NOMO-1 treated with dmso at 0.1 percent for 144 hours (cell line): ENCODE measurements at regions not wholly inside any gene's neighbourhood (a gene's known extent, or its start where the extent isn't known, plus 50 kb on each side); places are given as distances from the start of the nearest gene placed in this dataset.

Source experiments
- DNase-seq: peaks from one replicate; lab custom pipeline; 2025; ENCODE audit not compliant: unreplicated experiment; lab: John Stamatoyannopoulos, UW

DNA sequence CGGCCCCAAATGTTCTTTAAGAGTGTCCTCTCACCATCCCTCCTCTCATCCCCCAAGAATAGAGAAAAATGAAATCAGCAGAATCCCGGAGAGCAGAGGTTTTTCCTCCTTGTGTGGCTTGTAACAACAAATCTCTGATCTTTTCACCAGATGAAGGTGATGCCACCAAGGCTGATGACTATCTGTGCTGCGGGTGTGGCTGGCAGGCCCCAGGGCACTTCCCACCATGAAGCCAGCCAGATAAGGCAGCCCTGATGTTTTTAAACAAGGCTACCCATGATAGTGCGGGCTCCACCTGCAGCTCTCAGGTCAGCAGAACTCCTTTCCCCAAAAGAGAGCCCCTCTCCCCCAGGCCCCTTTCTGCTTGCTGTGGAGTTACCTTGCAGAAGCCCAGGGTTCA, 58.0 kb upstream of the PARP11 start:
- DNase-seq = no peak

DNA sequence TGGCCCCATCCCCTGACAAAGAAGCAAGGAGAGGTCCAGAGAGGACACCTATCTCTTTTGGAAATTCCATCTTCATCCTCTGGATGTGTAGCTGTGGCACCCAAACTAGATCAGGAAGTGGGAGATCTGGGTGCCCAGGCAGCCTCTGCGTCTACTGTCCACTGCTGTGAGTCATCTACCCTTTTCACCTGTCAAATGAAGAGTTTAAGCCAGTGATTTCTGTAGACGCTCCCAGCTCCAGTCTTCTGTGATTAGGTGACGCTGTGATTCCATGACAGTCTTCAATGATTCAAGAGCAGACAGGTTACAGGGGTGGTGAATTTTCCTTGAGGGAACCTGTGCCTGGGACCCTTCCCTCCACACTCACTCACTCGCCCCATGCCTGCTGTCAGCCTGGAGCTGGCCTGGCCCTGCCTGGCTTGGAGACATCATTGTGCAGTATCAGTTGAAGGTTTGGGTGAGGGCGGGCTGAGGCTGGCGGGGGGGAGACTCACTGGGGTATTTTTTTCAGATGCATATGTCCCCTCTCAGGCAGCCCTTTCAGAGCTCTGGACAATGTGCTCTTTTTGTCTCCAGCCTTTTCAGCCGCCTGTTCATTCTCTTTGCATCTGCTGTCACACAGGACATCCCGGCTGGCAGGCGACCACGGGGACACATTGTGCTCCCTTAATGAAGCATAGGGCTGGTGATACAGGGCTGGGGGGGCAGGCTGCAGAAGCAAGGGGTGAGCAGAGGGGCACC, 56.8 kb upstream of the PARP11 start:
- DNase-seq = no peak

DNA sequence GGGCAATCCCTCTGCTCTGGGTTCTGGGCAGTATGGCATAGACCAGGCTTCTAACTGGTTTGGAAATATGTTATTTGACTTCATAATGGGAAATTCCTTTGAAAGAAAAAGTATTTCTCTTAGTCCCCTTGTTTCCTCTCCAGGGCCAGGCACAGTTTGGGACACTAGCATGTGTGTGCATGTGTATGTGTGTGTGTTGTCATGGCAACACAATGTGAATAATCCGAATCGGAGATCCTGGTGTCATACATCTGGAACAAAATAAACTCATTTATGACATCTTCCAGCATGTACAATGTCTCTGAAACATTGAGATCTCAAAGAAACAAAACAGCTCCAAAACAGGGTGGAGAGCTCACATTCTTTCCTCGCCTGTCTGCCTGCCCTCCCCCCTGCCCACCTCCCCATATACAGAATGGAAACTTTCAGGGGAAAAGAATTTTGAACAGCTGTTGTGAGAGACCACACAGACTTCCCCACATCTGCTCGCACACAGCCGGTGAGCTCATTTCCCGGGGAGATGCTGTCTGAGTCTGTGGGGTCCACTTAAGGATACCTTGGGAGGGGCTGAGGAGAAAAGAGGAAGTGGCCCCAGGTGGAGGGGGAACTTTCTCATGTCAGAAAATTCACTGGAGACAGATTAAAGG, 55.5 kb upstream of the PARP11 start:
- DNase-seq = no peak

- no peak for DNase-seq
Observed at GRCh38 chr12:3925621-3926020, 52.4 kb upstream of the PARP11 start.

DNA sequence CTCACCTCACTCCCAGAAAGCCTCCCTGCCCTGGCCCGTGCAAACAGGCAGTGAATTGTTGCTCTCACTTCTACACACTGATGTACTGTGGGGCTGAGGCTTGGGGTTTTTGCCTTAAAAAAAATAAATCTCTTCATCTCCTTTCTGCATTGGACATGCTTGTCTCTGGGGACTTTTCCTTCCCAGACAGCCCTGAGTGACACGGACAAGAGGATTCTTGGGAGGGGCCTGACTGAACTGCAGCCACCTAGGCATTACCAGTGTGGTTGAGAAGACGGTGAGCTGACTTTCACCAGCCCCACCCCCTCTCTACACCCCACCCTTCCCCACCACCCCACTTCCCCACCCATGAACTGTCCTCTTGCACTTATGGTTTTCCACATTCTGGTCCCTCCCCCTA, 51.6 kb upstream of the PARP11 start:
- no peak for DNase-seq

DNA sequence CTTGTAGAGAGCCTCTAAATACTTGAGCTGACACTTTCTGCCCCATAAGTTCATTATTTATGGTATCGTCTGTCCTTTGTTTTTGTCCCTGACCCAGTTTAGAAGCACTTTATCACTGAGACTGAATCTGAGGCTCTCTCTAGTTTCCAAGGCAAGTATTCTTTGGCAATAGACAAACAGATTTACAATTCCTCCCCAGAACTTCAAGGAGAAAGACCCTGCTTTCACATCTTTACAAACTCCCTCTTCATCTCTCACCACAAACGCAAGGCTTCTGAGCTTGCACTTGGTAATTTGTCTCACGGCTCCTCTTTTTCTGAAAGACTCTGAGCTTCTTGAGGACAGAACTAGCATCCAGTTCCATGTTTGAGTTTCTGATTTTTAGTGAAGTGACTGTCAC, 49.8 kb upstream of the PARP11 start:
- DNase-seq = no peak
